SK-N-SH (cell line): ENCODE measurements at regions not wholly inside any gene's neighbourhood (a gene's known extent, or its start where the extent isn't known, plus 50 kb on each side); places are given as distances from the start of the nearest gene placed in this dataset.

Experiments used
- CTCF ChIA-PET: fragments of 300-600, 350-600 bp; formaldehyde crosslinking; extraction: SDS; loops from one replicate; lab custom pipeline; 2021; lab: Yijun Ruan, JAX
- POLR2A ChIA-PET: fragments of 350-600 bp; sonication (Branson Sonifier 250); formaldehyde crosslinking; extraction: SDS; loops from one replicate; lab custom pipeline; 2020; ENCODE audit warnings: antibody characterized with exemption, inconsistent platforms; lab: Yijun Ruan, JAX
- DNase-seq: peaks from one replicate; pipeline ENCODE4 v3.0.0; 2012
- H2AFZ ChIP-seq: fragments of 200-600 bp; sonication (generic); 2 replicates; pipeline ENCODE4 v1.8.1; 2016; ENCODE audit warnings: antibody characterized with exemption, mild to moderate bottlenecking, low read depth
- H3F3A ChIP-seq: fragments of 200-600 bp; sonication (generic); replicated peaks from 2 replicates; pipeline ENCODE3; 2016; ENCODE audit warnings: antibody characterized with exemption, mild to moderate bottlenecking; ENCODE audit not compliant: insufficient read depth
- H3K27ac ChIP-seq, 2 experiments: fragments of 200-500 bp in 1 of 2; fragments of 200-600 bp in 1 of 2; sonication (Bioruptor generic) in 1 of 2; sonication (generic), shearing (Covaris generic) in 1 of 2; 2 replicates each; pipeline versions ENCODE4 v1.5.1 to v1.6.1; 2014 to 2016; ENCODE audit warnings: low read depth in 2 of 2, inconsistent platforms in 1 of 2, low read length in 1 of 2, mild to moderate bottlenecking in 1 of 2, mixed read lengths in 1 of 2
- H3K27me3 ChIP-seq: fragments of 200-600 bp; sonication (generic), shearing (Covaris generic); 2 replicates; pipeline ENCODE4 v1.6.1; 2016; ENCODE audit warnings: mixed run types; ENCODE audit not compliant: insufficient read depth
- H3K36me3 ChIP-seq, 2 experiments: fragments of 200-500 bp in 1 of 2; fragments of 200-600 bp in 1 of 2; sonication (Bioruptor generic) in 1 of 2; sonication (generic) in 1 of 2; replicated peaks in 1 of 2; 2 replicates each; pipeline versions ENCODE3 to v1.5.1; 2014 to 2016; ENCODE audit warnings: low read length in 1 of 2, mild to moderate bottlenecking in 1 of 2; ENCODE audit not compliant: insufficient read depth in 2 of 2, control insufficient read depth in 1 of 2
- H3K4me1 ChIP-seq, 2 experiments: fragments of 200-500 bp in 1 of 2; fragments of 200-600 bp in 1 of 2; sonication (Bioruptor generic) in 1 of 2; sonication (generic), shearing (Covaris generic) in 1 of 2; 2 replicates each; pipeline versions ENCODE4 v1.5.1 to v1.6.1; 2014 to 2016; ENCODE audit warnings: low read depth in 1 of 2, low read length in 1 of 2, mixed run types in 1 of 2; ENCODE audit not compliant: insufficient read depth in 2 of 2, control insufficient read depth in 1 of 2
- H3K4me2 ChIP-seq: fragments of 200-600 bp; sonication (generic), shearing (Covaris generic); 2 replicates; pipeline ENCODE4 v1.6.1; 2017; ENCODE audit warnings: mixed run types
- H3K4me3 ChIP-seq, 2 experiments: fragments of 200-500 bp in 1 of 2; fragments of 200-600 bp in 1 of 2; sonication (Bioruptor generic) in 1 of 2; sonication (generic), shearing (Covaris generic) in 1 of 2; 2 replicates each; pipeline versions ENCODE4 v1.5.1 to v1.8.1; 2014 to 2016; ENCODE audit warnings: low read depth in 2 of 2, inconsistent platforms in 1 of 2, low read length in 1 of 2, mild to moderate bottlenecking in 1 of 2, mixed read lengths in 1 of 2, moderate library complexity in 1 of 2
- H3K79me2 ChIP-seq: fragments of 200-600 bp; sonication (generic); 2 replicates; pipeline ENCODE4 v1.8.1; 2017; ENCODE audit warnings: mild to moderate bottlenecking; ENCODE audit not compliant: insufficient read depth
- H3K9ac ChIP-seq: fragments of 200-600 bp; sonication (generic); 2 replicates; pipeline ENCODE4 v1.6.1; 2017; ENCODE audit warnings: mixed run types
- H3K9me2 ChIP-seq: fragments of 200-600 bp; sonication (generic); 2 replicates; pipeline ENCODE4 v1.6.1; 2017; ENCODE audit warnings: mixed run types
- H3K9me3 ChIP-seq: fragments of 200-600 bp; sonication (generic); 2 replicates; pipeline ENCODE4 v1.6.1; 2017; ENCODE audit warnings: mixed run types, mild to moderate bottlenecking, moderate library complexity
- H4K20me1 ChIP-seq: fragments of 200-600 bp; sonication (generic); 2 replicates; pipeline ENCODE4 v1.6.1; 2017; ENCODE audit warnings: mild to moderate bottlenecking, mixed run types; ENCODE audit not compliant: insufficient read depth
- CTCF ChIP-seq: fragments of 200-600 bp; sonication (generic); IDR thresholded peaks from 2 replicates; pipeline ENCODE4 v1.6.1; 2017; ENCODE audit warnings: antibody characterized with exemption, mild to moderate bottlenecking, moderate library complexity
- FOXJ3 ChIP-seq: sonication (generic); formaldehyde crosslinking; IDR thresholded peaks from 2 replicates; pipeline ENCODE4 v1.5.1; 2020; ENCODE audit warnings: mild to moderate bottlenecking, missing genetic modification reagents
- MAX ChIP-seq: IDR thresholded peaks from 2 replicates; pipeline ENCODE4 v1.4.0; 2012; ENCODE audit warnings: low read depth
- PBX3 ChIP-seq: IDR thresholded peaks from 2 replicates; pipeline ENCODE4; 2012
- RAD21 ChIP-seq: IDR thresholded peaks from 2 replicates; pipeline ENCODE4 v1.6.1; 2012; ENCODE audit warnings: mild to moderate bottlenecking, low read length
- RCOR1 ChIP-seq: fragments of 150-350 bp; IDR thresholded peaks from 2 replicates; pipeline ENCODE4 v1.6.1; 2017; ENCODE audit warnings: antibody characterized with exemption, low read length
- SMC3 ChIP-seq: IDR thresholded peaks from 2 replicates; pipeline ENCODE4 v1.6.1; 2012; ENCODE audit warnings: low read depth, low read length, improper control_type of control experiment
- TCF12 ChIP-seq: IDR thresholded peaks from 2 replicates; pipeline ENCODE4 v1.4.0; 2012
- TEAD4 ChIP-seq: IDR thresholded peaks from 2 replicates; pipeline ENCODE4 v1.4.0; 2012; ENCODE audit warnings: mild to moderate bottlenecking, borderline replicate concordance; ENCODE audit not compliant: insufficient read depth
- WGBS: methylation state at CpG from one replicate; pipeline ENCODE4 v1.1.6; 2017; ENCODE audit warnings: low lambda C conversion rate; 5-methylcytosine and 5-hydroxymethylcytosine counted together

GRCh38 chr12:20220339-20220738 is 148.0 kb upstream of the PDE3A start:
- H3F3A ChIP-seq = no peaks in the 10 kb centered on the region
- no peaks in the 10 kb centered on the region for H3K9me3 ChIP-seq
- H4K20me1 ChIP-seq = no peaks in the 10 kb centered on the region
- POLR2A ChIA-PET = no interaction called here
- H3K36me3 ChIP-seq = no peaks in the 10 kb centered on the region
- 53% methylated on average over 1 of the region's 1 CpG for WGBS
- no peak overlapping the region for H3K9ac ChIP-seq
- H3K9me2 ChIP-seq = no peaks in the 10 kb centered on the region
- no peak overlapping the region for H2AFZ ChIP-seq
- H3K4me2 ChIP-seq = no peak overlapping the region
- no peak overlapping the region; a peak in 1 of 4 replicates for H3K4me3 ChIP-seq
- TF ChIP-seq PBX3 (no peak), TCF12 (no peak), RAD21 (peak; percentile 69), RCOR1 (no peak), TEAD4 (no peak), SMC3 (peak; percentile 48), FOXJ3 (CRISPR knock-in tag) (no peak), CTCF (peak; percentile 53), MAX (no peak)
- H3K27me3 ChIP-seq = no peaks in the 10 kb centered on the region
- H3K79me2 ChIP-seq = no peaks in the 10 kb centered on the region
- DNase-seq = no peak
- CTCF ChIA-PET = interaction anchor here (1.0 kb wide), 1 partner anchor 11 kb away, joined by 3 read pairs; no protein-coding TSS in a partner anchor
- no peaks in the 10 kb centered on the region for H3K4me1 ChIP-seq
- H3K27ac ChIP-seq = no peak overlapping the region

GRCh38 chr12:20232931-20233675 is 135.2 kb upstream of the PDE3A start:
- Histone ChIP-seq H3K79me2 (no peaks in the 10 kb centered on the region), H3K9ac (no peak overlapping the region), H3K4me2 (no peak overlapping the region), H3K36me3 (no peaks in the 10 kb centered on the region), H4K20me1 (no peaks in the 10 kb centered on the region), H3K9me2 (no peaks in the 10 kb centered on the region), H2AFZ (no peak overlapping the region), H3K4me1 (no peaks in the 10 kb centered on the region), H3F3A (no peaks in the 10 kb centered on the region), H3K27me3 (no peaks in the 10 kb centered on the region), H3K9me3 (no peaks in the 10 kb centered on the region), H3K27ac (no peak overlapping the region), H3K4me3 (no peak overlapping the region)
- 47% methylated on average over 5 of the region's 5 CpGs for whole genome bisulfite sequencing
- DNase-seq = no peak
- no peak for TF ChIP-seq TCF12
- ChIA-PET POLR2A (no interaction called here), CTCF (interaction anchor here (1.0 kb wide), 1 partner anchor 232 kb away, joined by 3 read pairs; no protein-coding TSS in a partner anchor)
